Aorta (tissue), 5 donors: ENCODE measurements at regions not wholly inside any gene's neighbourhood (a gene's known extent, or its start where the extent isn't known, plus 50 kb on each side); places are given as distances from the start of the nearest gene placed in this dataset.

ENCODE experiments used
- ATAC-seq: fragments of 200-7000 bp; cut with Tn5 transposase; one replicate; pipeline ENCODE4 v1.9.1; 2022; ENCODE audit warnings: moderate library complexity; ENCODE audit not compliant: low FRiP score
- DNase-seq, 2 donors: peaks; one replicate each; pipeline ENCODE4 v3.0.0-alpha.2; 2020
- H3K27ac ChIP-seq, 2 donors: one replicate each; pipeline ENCODE4 v1.5.1; 2013; ENCODE audit warnings: low read length in 2 of 2, mild to moderate bottlenecking in 2 of 2, moderate library complexity in 2 of 2, control low read depth in 1 of 2, inconsistent platforms in 1 of 2, low read depth in 1 of 2
- H3K27me3 ChIP-seq, 2 donors: one replicate each; pipeline ENCODE4 v1.6.1; 2013; ENCODE audit warnings: control low read depth in 1 of 2, low read length in 1 of 2, mild to moderate bottlenecking in 1 of 2, moderate library complexity in 1 of 2; ENCODE audit not compliant: insufficient read depth in 2 of 2, control insufficient read depth in 1 of 2
- H3K36me3 ChIP-seq, 2 donors: one replicate each; pipeline ENCODE4 v1.6.1; 2013; ENCODE audit warnings: control low read depth in 1 of 2, low read length in 1 of 2, mild to moderate bottlenecking in 1 of 2; ENCODE audit not compliant: insufficient read depth in 2 of 2, control insufficient read depth in 1 of 2
- H3K4me1 ChIP-seq, 2 donors: one replicate each; pipeline ENCODE4 v1.6.1; 2013; ENCODE audit warnings: low read length in 2 of 2, control low read depth in 1 of 2, mild to moderate bottlenecking in 1 of 2, moderate library complexity in 1 of 2; ENCODE audit not compliant: insufficient read depth in 2 of 2, control insufficient read depth in 1 of 2
- H3K4me3 ChIP-seq, 2 donors: one replicate each; pipeline ENCODE4 v1.5.1; 2013; ENCODE audit warnings: low read length in 2 of 2, control low read depth in 1 of 2, mild to moderate bottlenecking in 1 of 2
- H3K9me3 ChIP-seq: one replicate; pipeline ENCODE4 v1.6.1; 2013; ENCODE audit warnings: mild to moderate bottlenecking, low read length; ENCODE audit not compliant: control insufficient read depth
- WGBS, 2 donors: extraction: QIAGEN DNeasy Blood & Tissue Kit; methylation state at CpG; one replicate each; pipeline ENCODE4 v1.1.7; 2013; 5-methylcytosine and 5-hydroxymethylcytosine counted together
- intact Hi-C, 2 donors: fragments of 100-400 bp; cut with DNase I; formaldehyde crosslinking; loops; one replicate each; pipeline versions ENCODE4 v1.14.2 to v1.15.0; 2022
- donor health status: healthy with polysubstance abuse.
- donor health status: Bipolar disorder and iron deficiency.
- donor health status: DM: no; HTN: no; CAD: no.
- donor health status: DM: no; HTN: no; CAD: no.
- donor health status: DM: yes; HTN: yes; CAD: no.

DNA sequence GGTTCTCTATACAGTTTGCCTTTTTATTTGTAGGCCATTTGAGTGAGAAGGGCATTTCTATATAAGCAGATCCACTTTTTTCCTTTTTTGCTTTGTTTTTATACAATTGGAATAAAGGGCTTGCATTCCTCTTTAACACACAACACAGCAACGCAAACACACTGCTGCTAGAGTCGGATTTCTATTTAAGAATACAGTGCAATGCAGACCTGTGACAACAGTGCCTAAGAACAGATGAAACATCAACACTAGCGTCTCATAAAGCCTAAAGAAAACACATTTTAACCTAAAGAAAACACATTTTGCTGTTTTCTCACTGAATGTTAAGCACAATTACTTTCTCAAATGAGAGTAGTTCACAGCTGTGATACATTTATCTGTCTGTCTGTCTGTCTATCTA, 1141.1 kb downstream of the CDH11 start:
- ATAC-seq (no peak), DNase-seq (no peak)
- no peaks in the 10 kb centered on the region for H3K36me3 ChIP-seq
- intact Hi-C loops, result no loop called here
- no peak overlapping the region for H3K27ac ChIP-seq
- H3K4me1 ChIP-seq, result no peaks in the 10 kb centered on the region
- no peak overlapping the region for H3K4me3 ChIP-seq
- 54 to 77% methylated on average over 3 of the region's 3 CpGs for WGBS, 2 donors
- H3K9me3 ChIP-seq, result no peaks in the 10 kb centered on the region
- no peaks in the 10 kb centered on the region for H3K27me3 ChIP-seq

DNA sequence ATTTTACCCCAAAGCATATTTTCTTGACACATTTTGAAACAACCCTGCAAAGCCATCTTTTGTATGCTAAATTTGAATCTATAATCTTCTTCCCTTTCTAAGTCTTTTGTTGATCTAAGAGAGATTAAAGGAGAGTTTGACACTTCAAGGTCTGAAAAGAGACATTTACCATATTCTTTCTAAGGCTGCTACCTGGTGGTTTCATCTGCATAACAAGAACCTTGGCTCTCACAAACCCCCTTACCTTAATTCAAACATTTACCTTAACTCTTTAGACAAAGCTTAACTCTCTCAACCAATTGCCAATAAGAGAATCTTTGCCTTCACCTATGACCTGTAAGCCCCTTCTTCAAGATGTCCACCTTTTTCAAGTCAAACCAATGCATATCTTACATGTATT, 1143.6 kb downstream of the CDH11 start:
- no peak overlapping the region for H3K27ac ChIP-seq
- no peaks in the 10 kb centered on the region for H3K4me1 ChIP-seq
- no peaks in the 10 kb centered on the region for H3K27me3 ChIP-seq
- ATAC-seq, result no peak
- intact Hi-C loops, result no loop called here
- H3K9me3 ChIP-seq, result no peaks in the 10 kb centered on the region
- DNase-seq, result no peak
- no peak overlapping the region for H3K4me3 ChIP-seq
- H3K36me3 ChIP-seq, result no peaks in the 10 kb centered on the region

DNA sequence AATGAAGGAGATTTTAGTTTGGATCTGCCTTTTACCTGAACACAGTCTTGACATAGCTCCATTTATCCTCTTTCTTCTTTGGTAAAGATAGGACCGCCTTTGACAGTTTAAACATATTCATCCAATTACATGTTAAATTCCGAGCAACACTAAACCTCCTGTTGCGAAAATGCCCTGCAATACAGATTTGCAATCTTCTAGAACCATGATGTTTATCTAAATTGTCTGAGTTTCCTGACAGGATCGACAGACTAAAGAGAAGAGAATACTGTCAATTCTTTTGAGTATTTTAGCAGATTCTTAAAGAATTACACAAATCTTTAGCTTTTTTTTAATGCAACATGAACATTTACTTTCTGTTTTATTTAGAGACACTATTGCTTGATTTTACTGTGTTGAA, 1145.5 kb downstream of the CDH11 start:
- WGBS, 2 donors, result 67 to 79% methylated on average over 4 of the region's 4 CpGs
- intact Hi-C loops, result no loop called here
- no peaks in the 10 kb centered on the region for H3K4me1 ChIP-seq
- no peak overlapping the region for H3K27ac ChIP-seq
- H3K36me3 ChIP-seq, result no peaks in the 10 kb centered on the region
- no peaks in the 10 kb centered on the region for H3K27me3 ChIP-seq
- ATAC-seq, result no peak
- no peaks in the 10 kb centered on the region for H3K9me3 ChIP-seq
- no peak for DNase-seq
- H3K4me3 ChIP-seq, result no peak overlapping the region

DNA sequence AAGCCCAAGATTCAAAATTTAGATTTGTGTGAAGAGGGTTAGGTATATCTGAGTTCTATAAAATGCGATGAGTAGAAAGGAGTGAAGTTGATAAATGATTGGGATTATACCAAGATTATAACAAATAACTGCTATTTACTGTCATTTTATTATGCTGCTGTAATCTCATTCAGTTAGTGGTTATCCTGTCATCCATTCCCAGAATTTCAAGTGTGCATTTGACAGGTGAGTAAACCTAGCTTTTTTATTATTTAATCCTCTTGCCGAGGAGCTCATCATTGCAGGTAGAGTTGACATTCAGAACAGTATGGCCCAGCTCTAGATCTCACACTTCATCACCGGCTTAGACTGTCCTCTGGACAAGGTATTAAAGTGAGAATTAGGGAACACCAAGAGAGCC, 1146.2 kb downstream of the CDH11 start:
- ATAC-seq (no peak), DNase-seq (no peak)
- intact Hi-C loops, result no loop called here
- WGBS, 2 donors, result 91 to 95% methylated on average over 3 of the region's 3 CpGs
- no peak overlapping the region for H3K27ac ChIP-seq
- no peaks in the 10 kb centered on the region for H3K4me1 ChIP-seq
- no peak overlapping the region for H3K4me3 ChIP-seq
- H3K27me3 ChIP-seq, result no peaks in the 10 kb centered on the region
- H3K9me3 ChIP-seq, result no peaks in the 10 kb centered on the region
- no peaks in the 10 kb centered on the region for H3K36me3 ChIP-seq

DNA sequence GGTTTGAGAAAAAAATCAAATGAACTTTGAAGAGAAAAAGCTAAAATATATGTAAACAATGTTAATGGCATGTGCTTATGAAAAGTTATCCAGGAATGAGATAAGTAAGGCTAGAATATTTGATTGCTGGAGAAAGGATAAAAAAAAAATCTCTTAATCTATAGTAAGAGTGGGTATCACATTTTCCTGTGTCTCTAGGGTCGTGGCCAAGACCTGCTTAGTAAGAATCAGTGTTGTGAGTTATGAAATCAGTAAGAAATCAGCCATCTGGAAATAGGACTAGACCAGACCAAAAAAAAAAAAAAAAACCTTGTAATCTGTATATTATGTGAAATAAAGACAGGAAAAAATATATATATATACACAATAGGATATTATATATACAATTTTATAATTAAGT, 1153.9 kb downstream of the CDH11 start:
- H3K4me3 ChIP-seq, result no peak overlapping the region
- no peaks in the 10 kb centered on the region for H3K27me3 ChIP-seq
- no peaks in the 10 kb centered on the region for H3K36me3 ChIP-seq
- no peak for DNase-seq
- intact Hi-C loops, result no loop called here
- H3K9me3 ChIP-seq, result no peaks in the 10 kb centered on the region
- ATAC-seq, result no peak
- no peaks in the 10 kb centered on the region for H3K4me1 ChIP-seq
- no peak overlapping the region for H3K27ac ChIP-seq
- WGBS, 2 donors, result 15 to 27% methylated on average over 1 of the region's 1 CpG

DNA sequence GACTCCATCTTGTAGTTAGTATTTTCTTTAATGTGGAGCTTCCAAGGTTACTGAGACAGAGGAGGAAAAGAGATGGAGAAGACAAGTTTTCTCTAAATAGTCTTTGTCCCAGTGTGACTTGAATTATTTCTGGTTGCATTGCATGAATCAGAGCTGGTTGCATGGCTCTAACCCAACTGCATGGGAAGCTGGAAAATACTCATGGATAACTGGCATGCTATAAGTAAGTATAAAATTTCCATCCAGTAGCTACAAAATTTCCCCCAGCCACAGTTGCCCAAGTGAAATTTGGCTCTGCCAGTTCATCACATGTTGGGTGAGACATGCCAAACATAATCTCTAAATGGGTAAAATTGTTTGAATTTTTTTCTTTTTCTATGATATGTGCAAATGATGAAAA, 1161.5 kb downstream of the CDH11 start:
- ATAC-seq (no peak), DNase-seq (no peak)
- Histone ChIP-seq H3K27me3 (no peaks in the 10 kb centered on the region), H3K27ac (no peak overlapping the region), H3K4me3 (no peak overlapping the region), H3K4me1 (no peaks in the 10 kb centered on the region), H3K36me3 (no peaks in the 10 kb centered on the region), H3K9me3 (no peaks in the 10 kb centered on the region)
- intact Hi-C loops, result no loop called here

DNA sequence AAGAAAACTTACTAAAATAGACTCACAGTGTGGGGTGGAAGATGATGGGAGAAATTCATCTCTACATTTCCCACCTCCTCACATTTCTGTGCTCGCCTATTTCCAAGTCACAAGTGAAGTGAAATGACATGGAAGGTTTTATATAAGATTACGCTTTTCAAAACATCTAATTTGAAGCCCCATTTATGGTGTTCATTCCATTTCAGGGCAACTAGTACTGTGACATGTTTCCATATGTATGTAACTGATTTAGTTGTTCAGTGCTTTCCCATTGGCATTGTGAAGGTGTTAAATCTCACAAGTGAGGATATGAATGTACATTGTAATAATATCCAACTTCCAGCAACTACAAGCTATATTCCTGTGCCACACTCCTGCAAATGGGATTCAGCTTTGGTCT, 1174.8 kb downstream of the CDH11 start:
- WGBS, 2 donors, result 90% methylated on average over 2 of the region's 2 CpGs
- Histone ChIP-seq H3K4me1 (no peaks in the 10 kb centered on the region), H3K9me3 (no peaks in the 10 kb centered on the region), H3K27me3 (no peaks in the 10 kb centered on the region), H3K27ac (no peak overlapping the region), H3K4me3 (no peak overlapping the region), H3K36me3 (no peaks in the 10 kb centered on the region)
- intact Hi-C loops, result no loop called here
- no peak for DNase-seq
- ATAC-seq, result no peak

DNA sequence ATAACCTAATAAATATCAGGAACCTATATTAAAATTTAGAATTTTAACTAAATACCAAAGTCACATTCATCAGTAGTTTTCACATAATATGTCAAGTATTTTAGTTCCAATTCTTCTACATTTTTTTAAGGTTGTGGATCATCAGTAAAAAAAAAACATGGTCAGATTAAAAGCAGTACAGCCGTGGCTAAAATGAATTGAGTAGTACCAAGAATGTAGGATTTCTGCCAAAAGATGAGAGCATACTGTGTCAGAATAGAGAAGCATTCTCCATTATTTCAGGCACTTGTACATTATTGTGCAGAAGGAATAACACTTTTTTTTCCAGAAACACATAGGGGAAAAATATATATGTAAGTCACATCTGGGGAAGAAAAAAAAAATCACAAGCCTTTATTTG, 1176.1 kb downstream of the CDH11 start:
- DNase-seq (no peak), ATAC-seq (no peak)
- no peaks in the 10 kb centered on the region for H3K9me3 ChIP-seq
- H3K27me3 ChIP-seq, result no peaks in the 10 kb centered on the region
- H3K4me3 ChIP-seq, result no peak overlapping the region
- no peaks in the 10 kb centered on the region for H3K36me3 ChIP-seq
- intact Hi-C loops, result no loop called here
- H3K27ac ChIP-seq, result no peak overlapping the region
- WGBS, 2 donors, result 35% methylated on average over 1 of the region's 1 CpG
- no peaks in the 10 kb centered on the region for H3K4me1 ChIP-seq

DNA sequence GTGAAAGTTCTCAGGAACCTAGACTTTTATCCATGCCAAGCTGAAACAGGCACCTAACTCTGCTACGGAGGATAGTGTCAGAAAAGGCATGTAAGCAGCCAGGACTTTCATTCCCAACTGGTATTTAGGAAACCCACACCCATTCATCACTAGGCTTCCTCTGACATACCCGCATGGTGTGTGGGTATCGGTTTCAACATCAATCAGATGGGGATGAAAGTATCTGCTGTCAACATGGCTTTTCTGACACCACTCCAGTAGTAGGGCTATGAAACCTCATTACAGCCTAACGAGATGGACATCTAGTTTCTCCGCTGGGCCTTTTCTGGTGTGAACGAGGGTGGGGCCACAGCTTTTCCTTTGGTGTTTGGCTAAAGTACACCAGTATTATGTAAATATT, 1178.3 kb downstream of the CDH11 start:
- DNase-seq (no peak), ATAC-seq (no peak)
- Histone ChIP-seq H3K9me3 (no peaks in the 10 kb centered on the region), H3K36me3 (no peaks in the 10 kb centered on the region), H3K4me3 (no peak overlapping the region), H3K27ac (no peak overlapping the region), H3K4me1 (no peaks in the 10 kb centered on the region), H3K27me3 (no peaks in the 10 kb centered on the region)
- WGBS, 2 donors, result 50 to 66% methylated on average over 6 of the region's 6 CpGs
- intact Hi-C loops, result no loop called here

DNA sequence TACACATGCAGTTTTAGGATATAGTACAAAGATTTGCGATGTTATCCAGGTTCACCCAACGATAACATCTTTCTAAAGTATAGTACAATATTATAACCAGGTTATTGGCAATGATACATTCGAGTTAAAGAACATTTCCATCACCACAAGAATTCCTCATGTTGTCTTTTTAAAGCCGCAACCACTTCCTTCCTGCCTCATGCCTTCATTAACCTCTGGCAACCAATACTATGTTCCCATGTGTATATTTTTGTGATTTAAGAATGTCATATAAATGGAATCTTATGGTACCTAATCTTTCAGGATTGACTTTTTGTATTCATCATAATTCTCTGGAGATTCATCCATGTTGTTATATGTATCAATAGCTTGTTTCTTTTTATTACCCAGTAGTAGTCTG, 1183.2 kb downstream of the CDH11 start:
- Histone ChIP-seq H3K27me3 (no peaks in the 10 kb centered on the region), H3K36me3 (no peaks in the 10 kb centered on the region), H3K27ac (no peak overlapping the region), H3K4me3 (no peak overlapping the region), H3K9me3 (no peaks in the 10 kb centered on the region), H3K4me1 (no peaks in the 10 kb centered on the region)
- ATAC-seq (no peak), DNase-seq (no peak)
- whole genome bisulfite sequencing, 2 donors, result 66 to 71% methylated on average over 4 of the region's 4 CpGs
- intact Hi-C loops, result no loop called here
